IMR-90 (cell line): ENCODE measurements at regions not wholly inside any gene's neighbourhood (a gene's known extent, or its start where the extent isn't known, plus 50 kb on each side); places are given as distances from the start of the nearest gene placed in this dataset.

Source experiments
- ATAC-seq: fragments of 200-7000 bp; cut with Tn5 transposase; 2 replicates; pipeline ENCODE4 v1.9.1; 2020; ENCODE audit warnings: low read depth, mild to moderate bottlenecking, moderate library complexity
- BruUV-seq: library from RNA; stranded (reverse); fragments of 400-500 nt; replicated peaks from 2 replicates; lab custom pipeline; 2021; lab: Mats Ljungman, UMichigan
- CTCF ChIA-PET: fragments of 300-600 bp; formaldehyde crosslinking; extraction: SDS; loops from one replicate; lab custom pipeline; 2021; ENCODE audit warnings: antibody characterized with exemption; lab: Yijun Ruan, JAX
- POLR2A ChIA-PET: fragments of 300-600 bp; sonication (Branson Sonifier 250); formaldehyde crosslinking; loops from one replicate; lab custom pipeline; 2022; ENCODE audit warnings: antibody characterized with exemption; ENCODE audit not compliant: unreplicated experiment; lab: Charles Lee
- DNase-seq: peaks from one replicate; pipeline ENCODE4 v3.0.0; 2013
- H2AFZ ChIP-seq: replicated peaks from 2 replicates; pipeline ENCODE3; 2013; ENCODE audit warnings: low read length, mild to moderate bottlenecking; ENCODE audit not compliant: poor library complexity
- H2AK5ac ChIP-seq: 2 replicates; pipeline ENCODE4 v1.6.1; 2013; ENCODE audit warnings: low read depth, low read length, inconsistent platforms
- H2AK9ac ChIP-seq: replicated peaks from 2 replicates; pipeline ENCODE3; 2013; ENCODE audit warnings: mild to moderate bottlenecking, low read depth, low read length, moderate library complexity; ENCODE audit not compliant: poor library complexity
- H2BK120ac ChIP-seq: 2 replicates; pipeline ENCODE4 v1.6.1; 2013; ENCODE audit warnings: low read depth, low read length, inconsistent platforms
- H2BK15ac ChIP-seq: 3 replicates; pipeline ENCODE4 v1.6.1; 2013; ENCODE audit warnings: low read depth, low read length, inconsistent platforms
- H2BK20ac ChIP-seq: 2 replicates; pipeline ENCODE4 v1.6.1; 2013; ENCODE audit warnings: low read depth, mild to moderate bottlenecking, inconsistent platforms, low read length, moderate library complexity
- H2BK5ac ChIP-seq: 2 replicates; pipeline ENCODE4 v1.6.1; 2013; ENCODE audit warnings: mild to moderate bottlenecking, low read depth, low read length, inconsistent platforms; ENCODE audit not compliant: poor library complexity, severe bottlenecking
- H3K14ac ChIP-seq: replicated peaks from 2 replicates; pipeline ENCODE4 v1.6.1; 2013; ENCODE audit warnings: low read depth, low read length, inconsistent platforms
- H3K18ac ChIP-seq: 2 replicates; pipeline ENCODE4 v1.6.1; 2013; ENCODE audit warnings: low read depth, low read length, control low read depth
- H3K23ac ChIP-seq: 2 replicates; pipeline ENCODE4 v1.6.1; 2013; ENCODE audit warnings: low read depth, low read length, inconsistent platforms
- H3K27ac ChIP-seq: 2 replicates; pipeline ENCODE4 v1.5.1; 2013; ENCODE audit warnings: mild to moderate bottlenecking, control low read depth, low read length; ENCODE audit not compliant: insufficient read depth
- H3K27me3 ChIP-seq: 2 replicates; pipeline ENCODE4 v1.6.1; 2013; ENCODE audit warnings: low read length; ENCODE audit not compliant: control insufficient read depth, insufficient read depth
- H3K36me3 ChIP-seq: 2 replicates; pipeline ENCODE4 v1.6.1; 2013; ENCODE audit warnings: low read length, mixed read lengths; ENCODE audit not compliant: control insufficient read depth, insufficient read depth
- H3K4ac ChIP-seq: 2 replicates; pipeline ENCODE4 v1.6.1; 2013; ENCODE audit warnings: low read depth, low read length, inconsistent platforms
- H3K4me1 ChIP-seq: 2 replicates; pipeline ENCODE4 v1.6.1; 2013; ENCODE audit warnings: low read length, mixed read lengths; ENCODE audit not compliant: control insufficient read depth, insufficient read depth
- H3K4me2 ChIP-seq: 2 replicates; pipeline ENCODE4 v1.6.1; 2013; ENCODE audit warnings: low read depth, mild to moderate bottlenecking, control low read depth, low read length, moderate library complexity
- H3K4me3 ChIP-seq: 2 replicates; pipeline ENCODE4 v1.5.1; 2013; ENCODE audit warnings: low read depth, mild to moderate bottlenecking, control low read depth, low read length, moderate library complexity; ENCODE audit not compliant: insufficient read depth
- H3K56ac ChIP-seq: 2 replicates; pipeline ENCODE4 v1.6.1; 2013; ENCODE audit warnings: low read length, inconsistent platforms; ENCODE audit not compliant: insufficient read depth; ENCODE audit errors: extremely low read depth
- H3K79me1 ChIP-seq, 2 experiments: 2 replicates each; pipeline ENCODE4 v1.6.1; 2013; ENCODE audit warnings: low read length in 2 of 2, inconsistent platforms in 1 of 2, low read depth in 1 of 2
- H3K9ac ChIP-seq: 2 replicates; pipeline ENCODE4 v1.6.1; 2013; ENCODE audit warnings: low read depth, low read length, control low read depth
- H3K9me1 ChIP-seq: 2 replicates; pipeline ENCODE4 v1.6.1; 2013; ENCODE audit warnings: low read length, inconsistent platforms; ENCODE audit not compliant: insufficient read depth
- H3K9me3 ChIP-seq: 2 replicates; pipeline ENCODE4 v1.6.1; 2013; ENCODE audit warnings: low read length; ENCODE audit not compliant: control insufficient read depth, insufficient read depth
- H4K20me1 ChIP-seq: 2 replicates; pipeline ENCODE4 v1.6.1; 2013; ENCODE audit warnings: low read length, inconsistent platforms; ENCODE audit not compliant: insufficient read depth
- H4K5ac ChIP-seq: 2 replicates; pipeline ENCODE4 v1.6.1; 2013; ENCODE audit warnings: mild to moderate bottlenecking, low read depth, low read length, control low read depth
- H4K8ac ChIP-seq, 2 experiments: 2 replicates each; pipeline ENCODE4 v1.6.1; 2013; ENCODE audit warnings: low read depth in 2 of 2, low read length in 2 of 2, control low read depth in 1 of 2, inconsistent platforms in 1 of 2
- H4K91ac ChIP-seq: 2 replicates; pipeline ENCODE4 v1.6.1; 2013; ENCODE audit warnings: low read depth, low read length, inconsistent platforms; ENCODE audit not compliant: insufficient read depth
- NFE2L2 ChIP-seq: fragments of 150-350 bp; IDR thresholded peaks from 2 replicates; pipeline ENCODE4 v1.6.1; 2016; ENCODE audit warnings: low read depth, mild to moderate bottlenecking, low read length
- POLR2A ChIP-seq: IDR thresholded peaks from 2 replicates; pipeline ENCODE4 v1.6.1; 2012; ENCODE audit warnings: mild to moderate bottlenecking, low read depth, low read length
- RAD21 ChIP-seq: IDR thresholded peaks from 2 replicates; pipeline ENCODE4 v1.6.1; 2012; ENCODE audit warnings: low read length, improper control_type of control experiment
- SMC3 ChIP-seq: fragments of 150-350 bp; IDR thresholded peaks from 2 replicates; pipeline ENCODE4 v1.6.1; 2016; ENCODE audit warnings: low read depth, mild to moderate bottlenecking, antibody characterized with exemption, low read length, moderate library complexity
- WGBS, 2 experiments: methylation state at CpG; one replicate each; pipeline versions ENCODE4 v1.1.5 to v1.1.7; 2013; ENCODE audit warnings: missing lambda C conversion rate in 2 of 2; ENCODE audit not compliant: insufficient read length in 1 of 2; ENCODE audit errors: extremely low coverage in 2 of 2; 5-methylcytosine and 5-hydroxymethylcytosine counted together
- dilution Hi-C: fragments of 300-500 bp; cut with HindIII; formaldehyde crosslinking; loops from one replicate; pipeline ENCODE4 v1.14.3; 2018; ENCODE audit warnings: low sequenced_read_pairs; ENCODE audit not compliant: unreplicated experiment
- in situ Hi-C: fragments of 300-500 bp; cut with MboI; formaldehyde crosslinking; loops from 3 replicates; pipeline ENCODE4 v1.14.3; 2019; ENCODE audit warnings: low sequenced_read_pairs, inconsistent platforms, mixed read lengths
- intact Hi-C: fragments of 100-400 bp; cut with micrococcal nuclease; formaldehyde crosslinking; loops from 2 replicates; pipeline ENCODE4 v1.10.0; 2022
- TF ChIP-seq, protein P1 (sequence below): fragments of 150-350 bp; IDR thresholded peaks from 2 replicates; pipeline ENCODE4 v1.6.1; 2016; ENCODE audit warnings: low read depth, mild to moderate bottlenecking, low read length, moderate library complexity, borderline replicate concordance

DNA sequence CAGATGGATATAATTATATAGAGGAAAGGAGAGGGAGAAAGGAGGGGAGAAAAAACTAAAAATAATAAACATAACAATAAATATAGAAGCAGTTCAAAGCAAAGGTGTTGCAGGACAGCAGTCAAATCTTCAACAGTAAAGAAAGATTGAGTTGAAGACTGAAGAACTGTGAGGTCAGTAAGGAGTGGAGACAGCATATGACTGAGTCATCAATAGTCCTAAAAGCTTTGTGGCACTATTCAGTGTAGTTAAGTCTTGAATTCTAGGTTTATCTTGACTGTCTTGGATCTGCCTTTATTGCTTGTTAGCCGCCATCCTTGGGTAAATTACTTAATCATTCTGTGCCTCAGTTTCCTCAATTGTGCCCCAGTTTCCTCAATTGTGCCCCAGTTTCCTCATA is 137.0 kb downstream of the MRPS30 start:
- no peak overlapping the region for H2AK5ac ChIP-seq
- no peak overlapping the region for H3K18ac ChIP-seq
- TF ChIP-seq POLR2A (no peak), NFE2L2 (no peak), SMC3 (no peak), RAD21 (no peak)
- TF ChIP-seq, protein P1, sequence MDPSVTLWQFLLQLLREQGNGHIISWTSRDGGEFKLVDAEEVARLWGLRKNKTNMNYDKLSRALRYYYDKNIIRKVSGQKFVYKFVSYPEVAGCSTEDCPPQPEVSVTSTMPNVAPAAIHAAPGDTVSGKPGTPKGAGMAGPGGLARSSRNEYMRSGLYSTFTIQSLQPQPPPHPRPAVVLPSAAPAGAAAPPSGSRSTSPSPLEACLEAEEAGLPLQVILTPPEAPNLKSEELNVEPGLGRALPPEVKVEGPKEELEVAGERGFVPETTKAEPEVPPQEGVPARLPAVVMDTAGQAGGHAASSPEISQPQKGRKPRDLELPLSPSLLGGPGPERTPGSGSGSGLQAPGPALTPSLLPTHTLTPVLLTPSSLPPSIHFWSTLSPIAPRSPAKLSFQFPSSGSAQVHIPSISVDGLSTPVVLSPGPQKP, result no peak
- no peak overlapping the region for H4K8ac ChIP-seq
- no peak for DNase-seq
- no peak overlapping the region for H3K4me2 ChIP-seq
- H3K79me1 ChIP-seq, result no peaks in the 10 kb centered on the region
- ATAC-seq, result no peak
- H3K14ac ChIP-seq, result no peak overlapping the region
- intact Hi-C loops (no loop called here), dilution Hi-C loops (no loop called here), in situ Hi-C loops (no loop called here)
- no peaks in the 10 kb centered on the region for H3K9me3 ChIP-seq
- H3K4me1 ChIP-seq, result no peaks in the 10 kb centered on the region
- CTCF ChIA-PET, result no interaction called here
- H2AFZ ChIP-seq, result no peak overlapping the region
- POLR2A ChIA-PET, result no interaction called here
- H3K9ac ChIP-seq, result no peak overlapping the region
- no peaks in the 10 kb centered on the region for H3K9me1 ChIP-seq
- no TSS peak for BruUV-seq
- no peaks in the 10 kb centered on the region for H3K36me3 ChIP-seq
- H2BK15ac ChIP-seq, result no peak overlapping the region
- no peak overlapping the region for H3K56ac ChIP-seq
- H3K27me3 ChIP-seq, result no peaks in the 10 kb centered on the region
- no peak overlapping the region for H2BK120ac ChIP-seq
- H2BK20ac ChIP-seq, result no peak overlapping the region
- no peak overlapping the region for H4K91ac ChIP-seq
- no peak overlapping the region for H3K4ac ChIP-seq
- H3K4me3 ChIP-seq, result no peak overlapping the region
- no peak overlapping the region for H4K5ac ChIP-seq
- WGBS, 2 experiments, result no CpG with 5 or more reads among the region's 1 CpG
- H3K27ac ChIP-seq, result no peak overlapping the region
- no peak overlapping the region for H2BK5ac ChIP-seq
- no peak overlapping the region for H3K23ac ChIP-seq
- H4K20me1 ChIP-seq, result no peaks in the 10 kb centered on the region
- no peak overlapping the region for H2AK9ac ChIP-seq
